Fibroblast of skin of scalp (primary cell): ENCODE measurements at regions not wholly inside any gene's neighbourhood (a gene's known extent, or its start where the extent isn't known, plus 50 kb on each side); places are given as distances from the start of the nearest gene placed in this dataset.
A peak's percentile ranks its signal among the peaks of the same experiment; 100 is the strongest.

Experiments
- DNase-seq: peaks from one replicate; pipeline ENCODE4 v3.0.0-alpha.2; 2013

DNA sequence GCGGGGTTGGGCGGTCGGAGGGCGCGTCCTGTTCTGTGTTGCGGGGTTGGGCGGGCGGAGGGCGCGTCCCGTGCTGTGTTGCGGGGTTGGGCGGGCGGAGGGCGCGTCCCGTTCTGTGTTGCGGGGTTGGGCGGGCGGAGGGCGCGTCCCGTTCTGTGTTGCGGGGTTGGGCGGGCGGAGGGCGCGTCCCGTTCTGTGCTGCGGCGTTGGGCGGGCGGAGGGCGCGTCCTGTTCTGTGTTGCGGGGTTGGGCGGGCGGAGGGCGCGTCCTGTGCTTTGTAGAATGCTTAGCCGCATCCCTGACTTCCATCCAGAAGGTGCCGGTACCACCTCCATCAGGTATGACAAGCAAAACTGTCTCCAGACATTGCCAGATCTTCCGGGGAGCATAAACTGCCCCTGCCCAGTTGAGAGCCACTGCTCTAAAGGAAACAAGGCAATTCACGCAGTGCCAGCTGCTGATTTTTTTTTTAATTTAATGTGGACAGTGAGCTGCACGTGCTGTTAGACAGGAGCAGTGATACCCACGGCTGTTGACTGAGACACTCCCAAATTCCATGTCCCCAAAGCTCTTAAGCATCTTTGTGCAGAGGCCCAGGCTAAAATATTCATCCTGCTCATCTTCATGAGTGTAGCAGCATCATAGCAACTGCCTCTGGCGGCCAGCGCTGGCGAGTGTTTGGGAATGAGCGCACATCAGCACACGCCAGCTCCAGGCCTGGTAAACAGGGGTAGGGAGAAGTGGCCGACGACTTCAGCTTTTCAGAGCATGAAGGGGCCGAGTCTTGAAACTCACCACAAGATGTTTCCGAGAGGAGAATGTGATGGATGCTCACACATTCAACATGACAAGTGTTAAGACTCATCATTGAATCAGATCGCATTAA, 284.4 kb upstream of the CDH4 start:
- DNase-seq, result no peak

DNA sequence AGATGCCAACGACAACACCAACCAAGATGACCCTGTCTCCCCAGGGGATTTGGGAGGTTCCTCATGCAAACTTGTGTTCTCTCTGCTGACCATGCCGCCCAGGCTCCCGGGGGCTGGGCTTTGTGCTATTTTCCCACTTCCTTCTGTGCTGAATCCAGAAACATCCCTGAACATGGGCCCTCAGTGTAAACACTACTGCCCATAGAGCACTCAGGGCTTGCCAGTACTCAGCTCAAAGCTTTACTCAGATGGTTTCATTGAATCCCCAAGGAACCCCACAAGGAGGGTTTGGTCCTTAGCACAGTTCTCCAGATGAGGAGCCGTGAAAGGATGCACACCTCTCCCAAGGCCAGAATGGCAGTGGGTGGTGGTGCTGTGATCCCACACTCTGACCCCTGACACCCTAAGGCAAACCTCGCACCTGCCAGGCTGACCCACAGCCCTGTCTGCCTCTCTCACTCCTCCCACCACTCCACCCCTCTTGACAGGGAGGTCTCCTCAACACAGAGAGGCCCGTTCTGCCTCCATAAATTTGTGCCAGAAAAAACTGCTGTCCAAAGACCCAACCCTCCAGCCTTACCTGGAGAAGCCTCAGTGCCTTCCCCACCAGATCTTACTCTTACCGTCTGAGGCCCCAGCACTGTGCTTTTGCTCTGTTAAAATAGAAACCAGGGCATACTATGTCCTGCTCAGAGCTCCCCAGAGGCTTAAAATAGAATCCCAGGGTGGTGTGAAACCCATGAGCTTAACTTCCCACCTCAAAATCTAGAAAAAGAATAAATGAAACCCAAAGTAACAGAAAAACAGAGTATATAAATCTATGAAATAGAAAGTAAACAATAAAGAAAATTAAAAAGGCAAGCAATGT, 283.0 kb upstream of the CDH4 start:
- DNase-seq, result no peak

DNA sequence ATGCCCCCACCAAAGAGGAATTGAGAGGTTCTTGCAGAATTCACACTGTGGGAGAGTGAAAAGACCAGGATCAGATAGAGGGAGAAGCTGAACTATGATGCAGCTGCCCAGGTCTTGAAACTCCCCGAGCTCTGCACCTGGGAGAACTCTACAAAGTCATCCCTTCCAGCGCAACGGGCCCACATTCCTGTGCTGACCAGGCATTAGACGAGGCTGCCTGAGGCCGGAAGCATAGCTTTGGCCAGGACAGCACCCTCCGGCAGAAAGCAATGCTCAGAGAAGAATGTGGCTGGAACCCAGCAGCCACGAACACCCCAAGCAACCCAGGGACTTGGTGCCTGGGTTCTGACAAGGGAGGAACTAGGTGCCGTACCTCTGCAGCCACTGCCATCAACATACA, 281.5 kb upstream of the CDH4 start:
- DNase-seq, result no peak

- no peak for DNase-seq
These were observed 278.0 kb upstream of the CDH4 start for GRCh38 chr20:60974022-60974421.

- DNase-seq, result no peak
These were observed 277.6 kb upstream of the CDH4 start for GRCh38 chr20:60974441-60974945.

GRCh38 chr20:60976139-60976538, 275.9 kb upstream of the CDH4 start:
- no peak for DNase-seq

DNA sequence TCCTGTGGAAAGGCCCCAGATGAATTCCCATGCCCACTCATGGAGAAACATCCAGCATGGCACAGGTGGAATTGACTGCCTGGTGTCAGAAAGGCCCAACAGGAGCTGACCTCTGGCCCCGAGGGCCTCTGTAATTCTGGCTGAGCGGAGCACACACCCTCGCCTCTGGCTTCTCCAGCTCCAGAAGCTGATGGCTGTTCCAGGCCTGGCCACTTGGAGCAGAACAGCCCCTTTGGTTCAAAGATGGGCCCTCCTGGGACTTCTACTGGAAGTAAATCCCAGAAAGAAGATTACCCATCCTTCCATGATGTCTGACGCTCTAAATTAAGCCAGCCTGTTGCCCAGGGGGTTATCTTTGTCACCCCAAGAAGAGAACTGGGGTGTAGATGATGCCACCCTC, 275.1 kb upstream of the CDH4 start:
- DNase-seq, result no peak

DNA sequence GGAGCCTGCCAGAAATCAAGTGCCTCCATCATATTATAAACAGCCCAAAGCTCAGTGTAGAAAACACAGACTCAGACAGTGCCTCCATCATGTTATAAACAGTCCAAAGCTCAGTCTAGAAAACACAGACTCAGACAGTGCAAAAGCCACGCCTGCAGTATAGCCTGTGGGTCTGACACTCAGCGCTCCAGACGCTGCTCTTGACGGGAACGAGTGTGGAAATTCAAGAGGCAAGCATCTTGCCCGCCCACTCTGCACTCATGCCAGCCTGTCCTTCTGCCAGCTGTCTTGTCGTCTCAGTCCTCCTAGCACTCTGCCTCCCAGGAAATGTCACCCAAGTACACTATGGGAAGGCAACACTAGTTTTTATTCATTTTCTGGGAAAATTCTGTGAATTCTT, 274.2 kb upstream of the CDH4 start:
- DNase-seq, result no peak

GRCh38 chr20:60984666-60985065, 267.4 kb upstream of the CDH4 start:
- no peak for DNase-seq

- DNase-seq, result no peak
These were observed 265.4 kb upstream of the CDH4 start for GRCh38 chr20:60986506-60987156.

GRCh38 chr20:60990061-60990460, 262.0 kb upstream of the CDH4 start:
- DNase-seq, result no peak

DNA sequence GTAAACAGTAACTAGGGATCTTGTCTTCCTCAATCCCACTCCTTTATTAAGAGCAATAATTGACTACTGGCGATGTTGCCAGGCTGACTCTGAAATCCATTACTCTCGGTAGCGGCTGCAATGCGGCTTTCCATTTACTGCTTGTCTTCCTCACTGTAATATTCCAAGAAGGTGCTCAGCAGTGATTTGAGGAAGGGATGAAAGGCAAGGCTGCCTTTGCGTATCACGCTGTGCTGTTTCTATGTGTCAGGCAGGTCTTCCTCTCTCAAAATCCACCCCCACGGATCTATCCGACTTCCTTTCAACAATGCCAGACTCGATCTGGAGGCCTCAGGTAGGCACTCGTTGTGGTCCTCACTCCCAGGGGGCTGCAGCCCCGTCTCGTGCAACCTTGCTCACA, 261.4 kb upstream of the CDH4 start:
- DNase-seq, result no peak

DNA sequence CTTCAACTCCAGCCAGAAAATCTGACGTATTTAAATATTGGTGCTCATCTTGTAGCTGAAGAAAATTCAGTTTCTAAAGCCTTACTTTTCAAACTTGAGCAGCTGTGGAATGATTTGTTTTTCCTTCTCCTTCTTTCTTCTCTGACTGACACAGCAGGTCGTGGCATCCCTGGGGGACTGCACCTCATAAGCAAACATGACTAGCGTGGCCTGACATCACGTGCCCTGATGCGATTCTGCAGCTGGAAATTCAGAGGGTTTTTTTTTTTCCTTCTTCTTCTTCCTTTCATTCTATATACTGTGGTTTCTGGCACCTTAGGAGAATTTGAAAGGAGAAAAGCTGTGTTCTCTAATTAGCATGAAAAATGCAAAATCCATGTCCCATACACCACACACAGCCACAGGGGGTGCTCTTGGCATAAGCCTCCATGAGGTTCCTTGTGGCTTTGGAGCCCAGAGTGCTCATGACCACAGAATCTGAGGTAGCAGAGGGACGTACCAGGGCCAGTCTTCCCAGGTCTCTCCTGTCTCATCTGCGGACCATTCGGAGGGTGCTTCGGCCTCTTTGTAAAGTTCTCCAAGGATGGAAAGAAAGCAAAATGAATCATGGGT, 258.5 kb upstream of the CDH4 start:
- DNase-seq, result peak; percentile 1

GRCh38 chr20:60999250-60999649, 252.8 kb upstream of the CDH4 start:
- peak; percentile 17 for DNase-seq

DNA sequence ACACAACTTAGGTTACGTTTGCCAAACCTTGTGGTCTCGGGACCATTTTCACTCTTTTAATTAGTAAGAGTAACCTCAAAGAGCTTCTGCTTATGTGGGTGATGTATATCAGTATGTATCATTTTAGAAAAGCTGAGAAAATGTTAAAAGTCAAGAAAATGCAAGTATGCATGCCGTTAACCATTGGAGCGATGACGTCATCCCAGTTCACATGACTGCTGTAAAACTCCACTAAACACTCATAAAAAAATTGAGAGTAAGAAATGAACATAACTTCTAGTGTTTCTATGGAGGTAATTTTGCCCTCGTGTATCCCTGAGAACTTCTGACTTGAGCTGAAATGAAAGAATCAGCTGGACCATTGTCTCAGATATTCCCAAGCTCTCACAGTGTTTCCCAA, 250.0 kb upstream of the CDH4 start:
- no peak for DNase-seq

DNA sequence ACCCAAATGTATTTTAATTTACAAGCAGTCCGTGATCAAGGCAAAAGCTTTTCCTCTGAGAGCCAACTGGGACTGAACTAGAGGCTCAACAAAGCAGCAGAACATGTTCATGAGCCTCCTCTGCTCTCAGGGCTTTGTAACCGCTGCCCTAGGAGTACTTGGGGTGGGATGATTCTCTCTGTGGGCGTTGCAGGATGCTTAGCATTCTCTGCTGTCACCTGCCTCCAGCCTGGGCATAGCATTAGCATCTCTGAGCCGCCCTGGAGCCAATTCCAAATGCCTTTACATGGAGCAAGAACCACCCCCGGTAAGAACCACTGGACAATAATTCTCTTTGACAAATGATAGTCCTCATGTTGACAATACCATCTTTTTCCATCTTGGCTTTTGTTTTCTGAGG, 237.6 kb upstream of the CDH4 start:
- DNase-seq, result no peak

- DNase-seq, result no peak
These were observed 236.5 kb upstream of the CDH4 start for GRCh38 chr20:61015602-61016001.

GRCh38 chr20:61019322-61019721, 232.7 kb upstream of the CDH4 start:
- no peak for DNase-seq

DNA sequence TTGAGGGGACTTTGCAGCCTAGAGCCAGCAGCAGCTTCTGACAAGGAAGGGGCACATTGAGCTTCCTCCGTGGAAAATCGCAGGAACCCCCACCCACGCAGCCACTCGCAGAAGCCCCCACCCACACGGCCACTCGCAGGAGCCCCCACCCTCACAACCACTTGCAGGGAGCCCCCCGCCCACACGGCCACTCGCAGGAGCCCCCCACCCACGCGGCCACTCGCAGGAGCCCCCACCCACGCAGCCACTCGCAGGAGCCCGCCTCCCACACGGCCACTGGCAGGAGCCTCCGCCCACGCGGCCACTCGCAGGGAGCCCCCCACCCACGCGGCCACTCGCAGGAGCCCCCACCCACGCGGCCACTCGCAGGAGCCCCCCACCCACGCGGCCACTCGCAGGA, 228.4 kb upstream of the CDH4 start:
- DNase-seq, result no peak

GRCh38 chr20:61024390-61024789, 227.7 kb upstream of the CDH4 start:
- DNase-seq, result no peak

DNA sequence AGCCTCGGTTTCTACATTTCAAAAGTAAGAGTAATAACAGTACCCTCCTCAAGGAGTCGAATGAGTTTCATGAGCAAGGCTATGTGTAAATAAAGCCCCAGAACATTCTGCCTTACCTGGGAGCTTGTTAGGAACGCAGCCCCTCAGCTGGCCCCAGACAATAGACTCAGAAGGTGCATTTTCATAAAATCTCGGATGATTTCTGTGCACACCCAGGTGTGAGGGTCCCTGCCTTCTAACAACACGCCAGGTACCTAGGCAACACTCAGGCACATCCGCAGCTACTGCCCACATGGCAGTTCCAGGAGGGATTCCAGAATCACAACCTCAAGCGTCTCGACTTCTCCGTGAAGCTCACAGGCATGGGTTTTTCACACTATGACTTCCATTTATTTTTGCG, 226.5 kb upstream of the CDH4 start:
- no peak for DNase-seq

DNA sequence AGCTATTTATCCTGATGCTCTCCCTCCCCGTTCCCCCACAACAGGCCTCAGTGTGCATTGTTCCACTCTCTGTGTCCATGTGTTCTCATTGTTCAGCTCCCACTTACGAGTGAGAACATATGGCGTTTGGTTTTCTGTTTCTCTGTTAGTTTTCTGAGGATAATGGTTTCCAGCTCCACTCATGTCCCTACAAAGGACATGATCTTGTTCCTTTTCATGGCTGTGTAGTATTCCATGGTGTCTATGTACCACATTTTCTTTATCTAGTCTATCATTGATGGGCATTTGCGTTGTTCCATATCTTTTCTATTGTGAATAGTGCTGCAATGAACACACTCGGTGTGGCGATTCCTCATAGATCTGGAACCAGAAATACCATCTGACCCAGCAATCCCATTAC, 225.9 kb upstream of the CDH4 start:
- no peak for DNase-seq

GRCh38 chr20:61026731-61027130, 225.3 kb upstream of the CDH4 start:
- DNase-seq, result no peak
